Common myeloid progenitor, CD34-positive (primary cell): ENCODE measurements at regions not wholly inside any gene's neighbourhood (a gene's known extent, or its start where the extent isn't known, plus 50 kb on each side); places are given as distances from the start of the nearest gene placed in this dataset.

Source experiments
- CTCF ChIA-PET: fragments of 350-600 bp; sonication (Branson Sonifier 250); formaldehyde crosslinking; loops from one replicate; lab custom pipeline; 2021; ENCODE audit warnings: antibody characterized with exemption; lab: Charles Lee
- POLR2A ChIA-PET: fragments of 350-600 bp; sonication (Branson Sonifier 250); formaldehyde crosslinking; loops from one replicate; lab custom pipeline; 2021; ENCODE audit warnings: antibody characterized with exemption; lab: Charles Lee
- DNase-seq, 3 donors: peaks; one replicate each; pipeline versions ENCODE4 v3.0.0 to v3.0.0-alpha.2; 2013
- H3K27ac ChIP-seq, 2 experiments: 1 replicate in 1 of 2; 2 replicates in 1 of 2; pipeline ENCODE4 v1.7.0; 2013; ENCODE audit warnings: inconsistent platforms in 2 of 2, low read length in 2 of 2, mild to moderate bottlenecking in 2 of 2, low read depth in 1 of 2, moderate library complexity in 1 of 2; ENCODE audit not compliant: severe bottlenecking in 2 of 2, insufficient read depth in 1 of 2, poor library complexity in 1 of 2
- H3K27me3 ChIP-seq, 5 experiments: replicated peaks in 2 of 5; 1 replicate in 3 of 5; 2 replicates in 2 of 5; pipeline versions ENCODE4 v1.6.1 to v1.7.0; 2013; ENCODE audit warnings: low read length in 4 of 5, mild to moderate bottlenecking in 2 of 5, moderate library complexity in 2 of 5, inconsistent platforms in 1 of 5; ENCODE audit not compliant: insufficient read depth in 5 of 5, control insufficient read depth in 4 of 5
- H3K36me3 ChIP-seq, 4 experiments: 1 replicate in 2 of 4; 2 replicates in 2 of 4; pipeline versions ENCODE4 v1.6.1 to v1.7.0; 2013; ENCODE audit warnings: low read length in 3 of 4, control low read depth in 1 of 4, mild to moderate bottlenecking in 1 of 4; ENCODE audit not compliant: control insufficient read depth in 4 of 4, insufficient read depth in 4 of 4
- H3K4me1 ChIP-seq, 4 experiments: 1 replicate in 3 of 4; 2 replicates in 1 of 4; pipeline versions ENCODE4 v1.6.1 to v1.7.1; 2013; ENCODE audit warnings: low read length in 3 of 4, mild to moderate bottlenecking in 3 of 4, control low read depth in 1 of 4, inconsistent platforms in 1 of 4, moderate library complexity in 1 of 4; ENCODE audit not compliant: control insufficient read depth in 4 of 4, insufficient read depth in 4 of 4; ENCODE audit errors: control extremely low read depth in 1 of 4
- H3K4me3 ChIP-seq, 7 experiments: 1 replicate in 4 of 7; 2 replicates in 3 of 7; pipeline versions ENCODE4 v1.5.1 to v1.7.0; 2013; ENCODE audit warnings: mild to moderate bottlenecking in 7 of 7, low read length in 6 of 7, moderate library complexity in 6 of 7, inconsistent platforms in 2 of 7, low read depth in 2 of 7, control low read depth in 1 of 7; ENCODE audit not compliant: insufficient read depth in 4 of 7, control insufficient read depth in 1 of 7; ENCODE audit errors: extremely low read depth in 1 of 7
- H3K9me3 ChIP-seq, 5 experiments: 1 replicate in 4 of 5; 2 replicates in 1 of 5; pipeline versions ENCODE4 v1.6.1 to v1.7.1; 2013; ENCODE audit warnings: low read length in 4 of 5, mild to moderate bottlenecking in 2 of 5, inconsistent platforms in 1 of 5, low read depth in 1 of 5, moderate library complexity in 1 of 5; ENCODE audit not compliant: control insufficient read depth in 4 of 5, insufficient read depth in 2 of 5; ENCODE audit errors: control extremely low read depth in 1 of 5
- WGBS: methylation state at CpG from one replicate; pipeline ENCODE4 v1.1.5; 2013; ENCODE audit not compliant: insufficient coverage; 5-methylcytosine and 5-hydroxymethylcytosine counted together

DNA sequence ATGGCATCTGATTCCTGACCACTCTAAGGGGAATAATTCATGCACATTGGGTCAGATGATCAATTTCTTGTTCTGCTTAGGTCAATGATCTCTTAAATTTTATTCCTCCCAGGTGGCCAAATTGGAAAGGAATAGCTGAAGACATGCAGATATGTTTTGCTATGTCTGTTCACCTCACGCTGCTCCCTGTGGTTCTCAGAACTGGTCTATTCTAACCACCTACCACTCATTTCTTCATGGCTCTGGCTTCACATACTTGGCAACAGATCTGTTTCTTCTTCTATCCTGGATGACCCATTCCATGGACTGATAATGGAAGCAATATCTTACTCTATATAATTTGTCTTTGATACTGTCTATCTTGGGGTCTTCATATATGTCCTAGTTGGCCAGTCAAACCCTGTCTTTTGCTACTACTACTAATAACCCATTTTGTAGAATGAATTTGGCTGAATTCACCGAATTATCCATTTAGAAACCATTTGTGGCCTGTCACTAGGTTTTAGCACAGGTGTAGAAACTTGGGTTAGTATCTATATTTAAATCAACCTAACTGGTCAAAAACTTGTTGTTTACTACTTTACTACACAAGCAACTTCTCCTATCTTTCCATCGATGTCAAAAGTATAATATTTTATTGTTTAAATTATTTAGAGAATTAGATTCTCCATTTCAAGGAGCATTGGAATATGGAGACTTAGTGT, 650.9 kb downstream of the TLE4 start:
- Histone ChIP-seq H3K9me3 (no peaks in the 10 kb centered on the region), H3K4me3 (no peak overlapping the region), H3K27ac (no peak overlapping the region), H3K27me3 (no peaks in the 10 kb centered on the region), H3K36me3 (no peaks in the 10 kb centered on the region), H3K4me1 (no peaks in the 10 kb centered on the region)
- ChIA-PET POLR2A (no interaction called here), CTCF (no interaction called here)
- DNase-seq = no peak
- 100% methylated on average over 1 of the region's 3 CpGs for WGBS

GRCh38 chr9:80218328-80218727, 646.6 kb downstream of the TLE4 start:
- no peak for DNase-seq
- Histone ChIP-seq H3K4me3 (no peak overlapping the region), H3K9me3 (peaks cover 0 to 4% (median 0%) of the 10 kb centered on the region in 5 experiments), H3K27ac (no peak overlapping the region), H3K4me1 (no peaks in the 10 kb centered on the region), H3K36me3 (no peaks in the 10 kb centered on the region), H3K27me3 (no peaks in the 10 kb centered on the region)
- POLR2A ChIA-PET = no interaction called here
- CTCF ChIA-PET = no interaction called here
- 62% methylated on average over 3 of the region's 6 CpGs for WGBS

GRCh38 chr9:80213613-80214012, 641.8 kb downstream of the TLE4 start:
- POLR2A ChIA-PET = no interaction called here
- CTCF ChIA-PET = no interaction called here
- no peaks in the 10 kb centered on the region for H3K36me3 ChIP-seq
- no peak overlapping the region for H3K4me3 ChIP-seq
- H3K9me3 ChIP-seq = peaks cover 2 to 26% (median 9%) of the 10 kb centered on the region in 5 experiments
- no peak overlapping the region for H3K27ac ChIP-seq
- no peaks in the 10 kb centered on the region for H3K27me3 ChIP-seq
- H3K4me1 ChIP-seq = no peaks in the 10 kb centered on the region
- DNase-seq = no peak
- 93% methylated on average over 5 of the region's 8 CpGs for WGBS

DNA sequence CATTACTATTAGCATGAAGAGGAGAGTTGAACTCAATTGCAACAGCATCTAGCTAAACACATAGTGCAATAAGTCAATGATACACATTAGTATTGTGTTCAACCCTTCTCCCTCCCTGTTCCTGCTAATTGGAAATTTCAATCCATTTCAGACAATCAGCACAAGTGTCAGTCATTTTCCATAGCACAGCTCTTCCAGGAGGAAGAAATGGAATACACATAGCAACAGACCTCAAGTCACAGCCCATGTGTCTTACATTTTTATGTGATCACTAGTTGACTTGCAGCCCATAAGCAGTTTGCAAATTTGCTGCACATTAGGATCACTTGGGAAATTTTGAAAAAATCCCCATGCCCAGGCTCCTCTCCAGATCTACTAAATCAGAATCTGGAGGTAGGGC, 636.9 kb downstream of the TLE4 start:
- Histone ChIP-seq H3K27ac (no peak overlapping the region), H3K36me3 (no peaks in the 10 kb centered on the region), H3K4me3 (no peak overlapping the region), H3K27me3 (no peaks in the 10 kb centered on the region), H3K9me3 (peaks cover 2 to 25% (median 9%) of the 10 kb centered on the region in 5 experiments), H3K4me1 (no peaks in the 10 kb centered on the region)
- CTCF ChIA-PET = no interaction called here
- DNase-seq = no peak
- POLR2A ChIA-PET = no interaction called here

DNA sequence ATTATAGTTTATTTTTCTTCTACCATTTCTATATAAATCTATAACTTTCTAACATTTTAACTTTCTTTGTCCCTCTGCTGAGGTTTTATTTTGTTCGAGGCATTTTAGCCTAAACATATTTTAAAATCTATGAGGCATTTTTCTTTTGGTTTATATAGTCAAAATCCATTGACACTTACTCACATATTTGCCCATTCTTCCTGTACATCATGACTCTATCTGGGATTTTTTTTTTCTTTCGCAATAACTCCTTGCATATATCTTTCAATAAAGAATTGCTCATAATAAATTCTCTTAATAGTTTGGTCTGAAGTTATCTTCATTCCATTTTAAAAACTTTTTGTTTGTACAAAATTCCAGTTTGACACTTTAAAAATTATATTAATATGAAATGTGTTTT, 632.3 kb downstream of the TLE4 start:
- POLR2A ChIA-PET = no interaction called here
- H3K4me1 ChIP-seq = no peaks in the 10 kb centered on the region
- CTCF ChIA-PET = no interaction called here
- no peak overlapping the region for H3K4me3 ChIP-seq
- no peak for DNase-seq
- H3K9me3 ChIP-seq = no peaks in the 10 kb centered on the region
- no peak overlapping the region for H3K27ac ChIP-seq
- WGBS = no CpG with 5 or more reads among the region's 2 CpGs
- H3K36me3 ChIP-seq = no peaks in the 10 kb centered on the region
- H3K27me3 ChIP-seq = no peaks in the 10 kb centered on the region

- no peaks in the 10 kb centered on the region for H3K4me1 ChIP-seq
- 100% methylated on average over 1 of the region's 1 CpG for WGBS
- no peak overlapping the region for H3K27ac ChIP-seq
- no peaks in the 10 kb centered on the region for H3K27me3 ChIP-seq
- CTCF ChIA-PET = no interaction called here
- H3K9me3 ChIP-seq = no peaks in the 10 kb centered on the region
- no peaks in the 10 kb centered on the region for H3K36me3 ChIP-seq
- no peak overlapping the region for H3K4me3 ChIP-seq
- DNase-seq = no peak
- POLR2A ChIA-PET = no interaction called here
Measured at GRCh38 chr9:80197661-80198060, 625.9 kb downstream of the TLE4 start.

DNA sequence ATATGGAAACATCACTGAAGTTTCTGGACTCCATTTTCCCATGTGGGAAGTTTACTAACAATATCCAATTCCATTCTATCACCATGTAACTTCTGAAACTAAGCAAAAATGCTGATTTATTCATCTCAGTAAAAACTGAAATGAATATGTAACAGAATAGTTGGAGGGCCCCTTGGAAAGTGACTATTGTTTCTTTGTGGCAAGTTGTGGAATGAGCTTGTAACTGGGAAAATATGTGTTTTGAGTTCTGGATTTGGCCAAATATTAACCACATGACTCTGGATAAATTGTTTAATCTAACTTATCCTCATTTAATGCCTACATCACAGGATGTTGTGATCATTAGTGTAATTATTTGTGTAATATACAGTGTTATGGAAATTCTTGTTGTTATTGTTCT, 619.3 kb downstream of the TLE4 start:
- ChIA-PET CTCF (no interaction called here), POLR2A (no interaction called here)
- H3K4me3 ChIP-seq = no peak overlapping the region
- H3K36me3 ChIP-seq = no peaks in the 10 kb centered on the region
- no peak overlapping the region for H3K27ac ChIP-seq
- peaks cover 0 to 3% (median 0%) of the 10 kb centered on the region in 4 experiments for H3K4me1 ChIP-seq
- no peaks in the 10 kb centered on the region for H3K9me3 ChIP-seq
- H3K27me3 ChIP-seq = no peaks in the 10 kb centered on the region
- DNase-seq = no peak
